Ovary (tissue), 3 donors: ENCODE measurements at regions not wholly inside any gene's neighbourhood (a gene's known extent, or its start where the extent isn't known, plus 50 kb on each side); places are given as distances from the start of the nearest gene placed in this dataset.

Experiments used
- CTCF ChIP-seq, 3 donors: fragments of 450-650 bp in 2 of 3; fragments of 200-600 bp in 1 of 3; IDR thresholded peaks; one replicate each; pipeline versions ENCODE4 v1.5.1 to v1.8.0; 2016 to 2022; ENCODE audit warnings: antibody characterized with exemption in 3 of 3, mild to moderate bottlenecking in 1 of 3
- EP300 ChIP-seq: sonication (generic); formaldehyde crosslinking; IDR thresholded peaks from one replicate; pipeline ENCODE4 v1.6.1; 2017; ENCODE audit warnings: antibody characterized with exemption
- POLR2A ChIP-seq: fragments of 450-650 bp; IDR thresholded peaks from one replicate; pipeline ENCODE4 v1.6.1; 2017; ENCODE audit warnings: antibody characterized with exemption, mild to moderate bottlenecking, moderate library complexity
- donor health status: DM: no; HTN: no; CAD: no.

GRCh38 chr14:42854061-42854460 lies 1247.4 kb downstream of the LRFN5 start:
- TF ChIP-seq CTCF (IDR thresholded peaks at IDR 0.05) = no peak
- no peak for TF ChIP-seq POLR2A
- no peak for TF ChIP-seq EP300
